HCT116 (cell line): ENCODE measurements at regions not wholly inside any gene's neighbourhood (a gene's known extent, or its start where the extent isn't known, plus 50 kb on each side); places are given as distances from the start of the nearest gene placed in this dataset.

Experiments
- CEBPB ChIP-seq: IDR thresholded peaks from 2 replicates; pipeline ENCODE4 v1.6.1; 2012; ENCODE audit warnings: low read depth
- EZH2 ChIP-seq: fragments of 200-600 bp; sonication (generic); IDR thresholded peaks from 2 replicates; pipeline ENCODE4 v1.6.1; 2017; ENCODE audit warnings: antibody characterized with exemption, mixed run types
- POLR2A ChIP-seq: IDR thresholded peaks from 2 replicates; pipeline ENCODE4 v1.7.0; 2011; ENCODE audit warnings: borderline replicate concordance; ENCODE audit not compliant: insufficient read depth, insufficient read length; ENCODE audit errors: extremely low read depth
- ZNF274 ChIP-seq: fragments of 200-500 bp; sonication (Bioruptor generic); IDR thresholded peaks from 2 replicates; pipeline ENCODE4 v1.6.1; 2014; ENCODE audit warnings: mild to moderate bottlenecking, low read depth, low read length, inconsistent platforms
- TF ChIP-seq, protein P1 (sequence below), 3 experiments: fragments of 200-600 bp in 1 of 3; sonication (generic) in 1 of 3; IDR thresholded peaks in 2 of 3; conservative IDR thresholded peaks in 1 of 3; 2 replicates each; pipeline ENCODE4 v1.5.1; 2012 to 2017; ENCODE audit warnings: low read depth in 2 of 3, low read length in 2 of 3, antibody characterized with exemption in 1 of 3, borderline replicate concordance in 1 of 3, control low read depth in 1 of 3, mild to moderate bottlenecking in 1 of 3, mixed read lengths in 1 of 3, mixed run types in 1 of 3, moderate library complexity in 1 of 3; ENCODE audit not compliant: insufficient read depth in 1 of 3

DNA sequence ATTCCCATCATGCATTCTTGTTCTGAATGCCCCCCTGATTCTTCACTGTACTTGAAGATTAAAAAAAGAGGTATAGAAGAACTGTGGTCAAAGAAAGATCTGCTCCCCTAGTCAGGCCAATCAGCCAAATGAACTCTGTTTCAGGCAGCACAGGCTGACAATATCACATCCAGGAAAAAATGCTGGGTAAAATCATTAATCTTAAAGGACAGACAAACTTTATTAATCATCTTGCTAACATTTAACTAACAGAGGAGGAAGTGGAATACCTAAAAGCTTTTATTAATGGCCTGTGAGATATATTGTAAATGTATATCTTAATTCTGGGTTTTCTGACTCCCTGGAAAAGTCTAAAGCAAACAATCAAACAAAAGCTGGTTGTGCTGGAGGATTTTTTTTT, 660.5 kb upstream of the PRMT6 start:
- TF ChIP-seq EZH2 (no peak), POLR2A (no peak), ZNF274 (no peak), CEBPB (no peak)
- TF ChIP-seq, protein P1, sequence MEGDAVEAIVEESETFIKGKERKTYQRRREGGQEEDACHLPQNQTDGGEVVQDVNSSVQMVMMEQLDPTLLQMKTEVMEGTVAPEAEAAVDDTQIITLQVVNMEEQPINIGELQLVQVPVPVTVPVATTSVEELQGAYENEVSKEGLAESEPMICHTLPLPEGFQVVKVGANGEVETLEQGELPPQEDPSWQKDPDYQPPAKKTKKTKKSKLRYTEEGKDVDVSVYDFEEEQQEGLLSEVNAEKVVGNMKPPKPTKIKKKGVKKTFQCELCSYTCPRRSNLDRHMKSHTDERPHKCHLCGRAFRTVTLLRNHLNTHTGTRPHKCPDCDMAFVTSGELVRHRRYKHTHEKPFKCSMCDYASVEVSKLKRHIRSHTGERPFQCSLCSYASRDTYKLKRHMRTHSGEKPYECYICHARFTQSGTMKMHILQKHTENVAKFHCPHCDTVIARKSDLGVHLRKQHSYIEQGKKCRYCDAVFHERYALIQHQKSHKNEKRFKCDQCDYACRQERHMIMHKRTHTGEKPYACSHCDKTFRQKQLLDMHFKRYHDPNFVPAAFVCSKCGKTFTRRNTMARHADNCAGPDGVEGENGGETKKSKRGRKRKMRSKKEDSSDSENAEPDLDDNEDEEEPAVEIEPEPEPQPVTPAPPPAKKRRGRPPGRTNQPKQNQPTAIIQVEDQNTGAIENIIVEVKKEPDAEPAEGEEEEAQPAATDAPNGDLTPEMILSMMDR (IDR thresholded peaks at IDR 0.05 in 2 of 3, conservative IDR thresholded peaks at IDR 0.05 in 1 of 3; ENCODE audit: borderline replicate concordance in 1 of 3, insufficient read depth in 1 of 3, low read depth in 2 of 3, low read length in 2 of 3): no peak
